Brain microvascular endothelial cell (primary cell): ENCODE measurements at regions not wholly inside any gene's neighbourhood (a gene's known extent, or its start where the extent isn't known, plus 50 kb on each side); places are given as distances from the start of the nearest gene placed in this dataset.

Source experiments
- DNase-seq: peaks from one replicate; pipeline ENCODE4 v3.0.0-alpha.2; 2020
- H3K27ac ChIP-seq: fragments of 250-450 bp; sonication (Bioruptor Pico); 2 replicates; pipeline ENCODE4 v1.5.1; 2020; ENCODE audit warnings: mild to moderate bottlenecking, moderate library complexity
- H3K27me3 ChIP-seq: fragments of 250-450 bp; sonication (Bioruptor Pico); replicated peaks from 2 replicates; pipeline ENCODE4 v1.5.1; 2020; ENCODE audit warnings: mild to moderate bottlenecking
- H3K36me3 ChIP-seq: fragments of 250-450 bp; sonication (Bioruptor Pico); replicated peaks from 2 replicates; pipeline ENCODE4 v1.5.1; 2020; ENCODE audit warnings: mild to moderate bottlenecking
- H3K4me3 ChIP-seq: 2 replicates; pipeline ENCODE4 v1.5.1; 2011; ENCODE audit warnings: low read depth, mild to moderate bottlenecking, control low read depth, low read length, moderate library complexity
- in situ Hi-C: cut with HindIII; loops from 2 replicates; pipeline ENCODE4 v1.10.0; 2017; ENCODE audit warnings: low sequenced_read_pairs, low pct_ligation_motif_present
- TF ChIP-seq, protein P1 (sequence below): IDR thresholded peaks from 2 replicates; pipeline ENCODE4 v1.5.1; 2011; ENCODE audit warnings: low read depth, mild to moderate bottlenecking, moderate library complexity, low read length, control low read depth, inconsistent platforms; ENCODE audit errors: missing control alignments

DNA sequence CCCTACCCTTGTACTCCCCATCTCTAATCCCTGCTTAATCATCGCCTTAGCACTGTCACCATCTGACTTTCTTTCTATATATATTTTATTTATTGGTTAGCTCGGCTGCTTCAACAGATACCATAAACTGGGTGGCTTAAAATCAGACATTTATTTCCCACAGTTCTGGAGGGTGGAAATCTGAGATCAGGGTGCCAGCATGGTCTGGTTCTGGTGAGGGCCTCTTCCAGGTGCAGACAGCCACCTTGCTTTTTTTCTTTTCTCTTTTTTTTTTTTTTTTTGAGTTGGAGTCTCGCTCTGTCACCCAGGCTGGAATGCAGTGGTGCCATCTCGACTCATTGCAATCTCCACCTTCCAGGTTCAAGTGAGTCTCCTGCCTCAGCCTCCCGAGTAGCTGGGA is 127.5 kb upstream of the ESR1 start:
- H3K27me3 ChIP-seq: no peaks in the 10 kb centered on the region
- DNase-seq: no peak
- H3K4me3 ChIP-seq: no peak overlapping the region
- in situ Hi-C loops: no loop called here
- H3K36me3 ChIP-seq: no peaks in the 10 kb centered on the region
- TF ChIP-seq, protein P1, sequence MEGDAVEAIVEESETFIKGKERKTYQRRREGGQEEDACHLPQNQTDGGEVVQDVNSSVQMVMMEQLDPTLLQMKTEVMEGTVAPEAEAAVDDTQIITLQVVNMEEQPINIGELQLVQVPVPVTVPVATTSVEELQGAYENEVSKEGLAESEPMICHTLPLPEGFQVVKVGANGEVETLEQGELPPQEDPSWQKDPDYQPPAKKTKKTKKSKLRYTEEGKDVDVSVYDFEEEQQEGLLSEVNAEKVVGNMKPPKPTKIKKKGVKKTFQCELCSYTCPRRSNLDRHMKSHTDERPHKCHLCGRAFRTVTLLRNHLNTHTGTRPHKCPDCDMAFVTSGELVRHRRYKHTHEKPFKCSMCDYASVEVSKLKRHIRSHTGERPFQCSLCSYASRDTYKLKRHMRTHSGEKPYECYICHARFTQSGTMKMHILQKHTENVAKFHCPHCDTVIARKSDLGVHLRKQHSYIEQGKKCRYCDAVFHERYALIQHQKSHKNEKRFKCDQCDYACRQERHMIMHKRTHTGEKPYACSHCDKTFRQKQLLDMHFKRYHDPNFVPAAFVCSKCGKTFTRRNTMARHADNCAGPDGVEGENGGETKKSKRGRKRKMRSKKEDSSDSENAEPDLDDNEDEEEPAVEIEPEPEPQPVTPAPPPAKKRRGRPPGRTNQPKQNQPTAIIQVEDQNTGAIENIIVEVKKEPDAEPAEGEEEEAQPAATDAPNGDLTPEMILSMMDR: no peak
- no peak overlapping the region for H3K27ac ChIP-seq

DNA sequence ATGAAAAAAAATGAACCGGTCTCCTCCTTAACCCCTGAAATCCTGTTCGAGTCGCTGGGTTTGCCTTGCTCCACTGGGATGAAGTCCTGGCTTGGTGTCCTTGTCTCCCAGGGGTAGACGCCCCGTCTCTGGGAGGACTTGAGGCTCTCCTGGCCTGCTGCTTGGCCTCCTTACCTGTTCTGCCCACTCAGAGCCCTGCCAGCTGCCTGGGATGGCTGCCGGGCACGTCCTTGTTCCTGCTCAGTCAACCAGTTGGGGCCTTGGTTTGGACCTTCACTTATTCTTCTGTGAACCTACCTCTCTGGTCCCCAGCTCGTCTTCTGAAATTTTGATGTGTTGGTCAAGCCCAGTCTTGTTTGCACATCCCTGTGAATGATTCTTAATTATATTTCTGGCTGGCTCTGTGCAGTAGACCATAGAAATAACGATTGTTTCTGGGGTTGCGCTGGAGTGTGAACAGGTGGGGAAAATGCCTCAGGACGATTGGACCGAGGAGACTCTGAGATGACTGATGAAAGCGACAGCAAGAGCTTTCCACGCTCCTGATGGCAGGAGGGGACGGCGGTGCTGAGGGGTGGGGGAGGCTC is 126.5 kb upstream of the ESR1 start:
- no peak for DNase-seq
- H3K36me3 ChIP-seq: no peaks in the 10 kb centered on the region
- in situ Hi-C loops: no loop called here
- H3K27ac ChIP-seq: no peak overlapping the region
- TF ChIP-seq, protein P1: no peak
- H3K4me3 ChIP-seq: no peak overlapping the region
- no peaks in the 10 kb centered on the region for H3K27me3 ChIP-seq

DNA sequence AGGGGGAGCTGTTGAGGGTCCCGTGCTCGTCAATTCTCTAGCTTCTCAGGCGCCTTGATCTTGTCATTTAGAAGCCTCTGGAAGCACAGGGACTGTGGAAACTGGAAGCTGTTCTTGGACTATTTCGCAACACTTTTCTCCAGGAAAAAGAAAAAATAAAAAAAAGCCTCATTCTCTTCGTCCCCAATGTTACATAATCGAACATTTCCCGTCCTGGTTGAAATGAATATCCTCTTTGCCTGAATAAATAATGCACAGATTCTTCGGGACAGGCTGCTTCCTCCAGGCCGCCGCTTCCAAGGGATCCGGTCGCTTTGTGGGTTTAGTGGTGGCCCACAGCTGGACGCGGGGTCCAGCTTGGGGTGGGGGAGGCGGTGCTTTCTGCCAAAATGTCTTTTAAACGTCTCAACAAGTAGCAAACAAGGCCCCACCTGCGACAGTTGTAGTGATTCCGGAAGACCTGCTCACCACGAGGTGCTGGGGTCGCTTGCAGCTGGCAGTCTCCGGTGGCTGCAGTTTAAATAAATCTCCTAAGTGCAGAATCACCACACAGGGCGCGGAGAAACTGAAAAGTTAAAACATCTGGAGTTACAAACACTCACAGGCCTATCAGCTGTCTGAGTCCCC is 125.9 kb upstream of the ESR1 start:
- Histone ChIP-seq H3K27ac (no peak overlapping the region), H3K27me3 (no peaks in the 10 kb centered on the region), H3K4me3 (no peak overlapping the region), H3K36me3 (no peaks in the 10 kb centered on the region)
- in situ Hi-C loops: no loop called here
- TF ChIP-seq, protein P1: no peak
- DNase-seq: no peak

DNA sequence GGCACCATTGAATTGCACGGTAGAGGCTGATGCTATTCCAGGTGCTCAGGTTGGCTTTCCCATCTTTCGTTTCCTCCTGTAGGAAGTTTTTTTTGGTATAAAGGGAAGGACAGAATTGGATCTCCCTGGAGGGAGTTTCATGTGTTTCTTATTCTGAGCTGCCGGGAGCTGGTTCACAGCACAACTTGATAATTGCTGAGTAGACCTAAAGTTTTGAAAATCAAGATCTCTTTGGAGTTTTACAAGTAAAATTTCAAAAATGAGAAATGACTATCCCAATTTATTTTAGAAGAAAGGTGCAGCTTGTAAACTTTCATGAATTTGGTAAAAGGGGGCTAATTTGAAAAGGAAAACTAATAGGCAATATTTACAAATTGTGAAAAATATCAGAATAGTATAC is 125.2 kb upstream of the ESR1 start:
- in situ Hi-C loops: no loop called here
- no peak for DNase-seq
- Histone ChIP-seq H3K27me3 (no peaks in the 10 kb centered on the region), H3K4me3 (no peak overlapping the region), H3K27ac (no peak overlapping the region), H3K36me3 (no peaks in the 10 kb centered on the region)
- TF ChIP-seq, protein P1: no peak

DNA sequence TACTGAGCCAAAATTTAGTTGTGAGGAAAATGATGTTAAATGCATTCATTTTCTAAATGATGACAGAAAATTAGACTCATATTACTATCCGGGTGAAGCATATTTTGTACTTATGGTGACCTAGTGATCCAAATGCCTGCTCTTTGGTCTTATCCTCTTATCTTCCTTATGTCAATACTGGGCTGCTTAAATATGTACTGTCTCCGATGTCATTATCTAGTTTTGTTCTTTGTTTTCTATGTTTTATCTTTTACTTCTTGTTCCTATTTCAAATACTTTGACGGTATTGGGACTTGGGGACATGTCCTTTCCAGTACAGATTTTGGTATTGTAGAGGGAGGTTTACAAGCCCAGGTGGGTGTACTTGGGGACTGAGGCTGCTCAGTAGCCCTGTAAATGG is 124.6 kb upstream of the ESR1 start:
- TF ChIP-seq, protein P1: no peak
- no peak overlapping the region for H3K4me3 ChIP-seq
- in situ Hi-C loops: no loop called here
- no peaks in the 10 kb centered on the region for H3K27me3 ChIP-seq
- H3K36me3 ChIP-seq: no peaks in the 10 kb centered on the region
- DNase-seq: no peak
- no peak overlapping the region for H3K27ac ChIP-seq

DNA sequence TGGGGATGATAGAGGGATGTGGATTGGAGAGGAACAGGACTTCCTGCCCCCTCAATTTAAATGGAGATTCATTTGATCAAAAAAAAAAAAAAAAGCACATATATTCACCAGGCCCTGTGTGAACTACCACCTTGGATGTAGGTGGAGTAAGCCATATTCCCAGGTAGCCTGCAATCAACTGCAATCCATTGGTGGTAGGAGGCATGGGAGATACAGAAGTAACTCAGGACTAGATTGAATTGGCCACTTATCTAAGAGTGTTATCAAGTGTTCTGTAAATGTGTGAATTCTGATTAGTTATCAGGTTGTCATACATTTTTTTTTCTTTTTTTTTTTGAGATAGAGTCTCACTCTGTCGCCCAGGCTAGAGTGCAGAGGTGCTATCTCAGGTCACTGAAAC is 124.1 kb upstream of the ESR1 start:
- no peak overlapping the region for H3K4me3 ChIP-seq
- TF ChIP-seq, protein P1: no peak
- H3K27ac ChIP-seq: no peak overlapping the region
- in situ Hi-C loops: no loop called here
- DNase-seq: no peak
- no peaks in the 10 kb centered on the region for H3K27me3 ChIP-seq
- H3K36me3 ChIP-seq: no peaks in the 10 kb centered on the region
